Loucy (cell line): ENCODE measurements at regions not wholly inside any gene's neighbourhood (a gene's known extent, or its start where the extent isn't known, plus 50 kb on each side); places are given as distances from the start of the nearest gene placed in this dataset.

Source experiments
- H2AFZ ChIP-seq: fragments of 200-600 bp; sonication (generic); 2 replicates; pipeline ENCODE4 v1.6.0; 2016; ENCODE audit warnings: antibody characterized with exemption, mild to moderate bottlenecking, low read length, moderate library complexity
- H3F3A ChIP-seq: fragments of 200-600 bp; 2 replicates; pipeline ENCODE4 v1.6.0; 2016; ENCODE audit warnings: antibody characterized with exemption, low read depth, mild to moderate bottlenecking
- H3K27me3 ChIP-seq: fragments of 200-600 bp; sonication (generic); 2 replicates; pipeline ENCODE4 v1.6.1; 2014; ENCODE audit warnings: low read length, mild to moderate bottlenecking; ENCODE audit not compliant: insufficient read depth, poor library complexity, severe bottlenecking
- H3K36me3 ChIP-seq: fragments of 200-600 bp; sonication (generic); 2 replicates; pipeline ENCODE4 v1.6.1; 2016; ENCODE audit warnings: low read length; ENCODE audit not compliant: insufficient read depth
- H3K4me1 ChIP-seq: fragments of 200-600 bp; sonication (generic); 2 replicates; pipeline ENCODE4 v1.5.1; 2014; ENCODE audit warnings: low read length, mild to moderate bottlenecking; ENCODE audit not compliant: insufficient read depth, poor library complexity, severe bottlenecking
- H3K4me2 ChIP-seq: fragments of 200-600 bp; sonication (generic); 2 replicates; pipeline ENCODE4 v1.6.0; 2014; ENCODE audit warnings: antibody characterized with exemption, low read length, low read depth, mild to moderate bottlenecking; ENCODE audit not compliant: poor library complexity, severe bottlenecking
- H3K4me3 ChIP-seq: fragments of 200-600 bp; sonication (generic); 2 replicates; pipeline ENCODE4 v1.5.1; 2014; ENCODE audit warnings: low read length, mild to moderate bottlenecking, mixed read lengths; ENCODE audit not compliant: poor library complexity, severe bottlenecking
- H3K79me2 ChIP-seq: fragments of 200-600 bp; sonication (generic); 2 replicates; pipeline ENCODE4 v1.6.1; 2014; ENCODE audit warnings: low read length; ENCODE audit not compliant: insufficient read depth
- H3K9ac ChIP-seq: fragments of 200-600 bp; sonication (generic); 2 replicates; pipeline ENCODE4 v1.6.0; 2014; ENCODE audit warnings: mild to moderate bottlenecking, low read depth, low read length, moderate library complexity; ENCODE audit not compliant: poor library complexity, severe bottlenecking
- H3K9me2 ChIP-seq: fragments of 200-600 bp; sonication (generic); replicated peaks from 2 replicates; pipeline ENCODE4 v1.6.1; 2016; ENCODE audit warnings: low read depth, low read length, mixed read lengths
- H3K9me3 ChIP-seq: fragments of 200-600 bp; sonication (generic); 2 replicates; pipeline ENCODE4 v1.6.1; 2014; ENCODE audit warnings: mild to moderate bottlenecking, antibody characterized with exemption, low read length, low read depth; ENCODE audit not compliant: insufficient read depth
- H4K20me1 ChIP-seq: fragments of 200-600 bp; sonication (generic); 2 replicates; pipeline ENCODE4 v1.6.0; 2014; ENCODE audit warnings: antibody characterized with exemption, low read length, mild to moderate bottlenecking; ENCODE audit not compliant: insufficient read depth, poor library complexity, severe bottlenecking
- CTCF ChIP-seq: fragments of 200-600 bp; sonication (generic); conservative IDR thresholded peaks from 2 replicates; pipeline ENCODE4 v1.5.1; 2014; ENCODE audit warnings: mild to moderate bottlenecking, antibody characterized with exemption, low read length
- EZH2phosphoT487 ChIP-seq: fragments of 200-600 bp; IDR thresholded peaks from 2 replicates; pipeline ENCODE4 v1.6.1; 2018; ENCODE audit warnings: antibody characterized with exemption, mild to moderate bottlenecking, moderate library complexity, borderline replicate concordance

GRCh38 chr10:8246548-8246947 lies 192.1 kb downstream of the GATA3 start:
- Histone ChIP-seq H4K20me1 (no peaks in the 10 kb centered on the region), H3K79me2 (no peaks in the 10 kb centered on the region), H3K4me2 (peak overlapping the region; percentile 79), H3K27me3 (no peaks in the 10 kb centered on the region), H3K4me3 (peak overlapping the region; percentile 69), H3F3A (peaks cover 13% of the 10 kb centered on the region), H3K9me3 (peaks cover 12% of the 10 kb centered on the region; the same call in 1 of the 2 replicates), H3K9ac (no peak overlapping the region), H3K36me3 (no peaks in the 10 kb centered on the region), H3K9me2 (no peaks in the 10 kb centered on the region), H2AFZ (no peak overlapping the region), H3K4me1 (peaks cover 49% of the 10 kb centered on the region)
- TF ChIP-seq CTCF (no peak), EZH2phosphoT487 (no peak)

GRCh38 chr10:8247191-8247590 lies 192.7 kb downstream of the GATA3 start:
- H3K9me2 ChIP-seq: no peaks in the 10 kb centered on the region
- TF ChIP-seq CTCF (no peak), EZH2phosphoT487 (no peak)

DNA sequence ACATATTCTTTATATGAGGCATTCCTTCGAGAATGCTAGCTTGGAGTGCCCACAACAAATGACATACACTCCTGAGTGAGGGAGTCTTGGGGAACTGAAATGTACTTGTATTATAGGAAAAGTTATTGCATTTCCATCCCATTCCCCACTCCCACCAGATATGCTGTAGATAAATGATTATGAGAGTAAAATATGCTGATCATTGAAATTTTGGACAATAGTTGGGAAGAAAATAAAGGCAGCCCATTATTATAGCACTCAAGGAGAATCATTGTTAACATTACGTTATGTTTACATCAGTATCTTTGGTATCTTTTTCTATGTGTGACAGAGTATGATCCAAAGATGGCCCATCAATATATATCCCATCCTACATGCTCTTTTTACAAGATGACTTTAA lies 194.4 kb downstream of the GATA3 start:
- H3K4me2 ChIP-seq: no peak overlapping the region
- peaks cover 12% of the 10 kb centered on the region; the same call in 1 of the 2 replicates for H3K9me3 ChIP-seq
- H3K36me3 ChIP-seq: no peaks in the 10 kb centered on the region
- H3K9me2 ChIP-seq: no peaks in the 10 kb centered on the region
- peaks cover 13% of the 10 kb centered on the region for H3F3A ChIP-seq
- H2AFZ ChIP-seq: no peak overlapping the region
- peaks cover 33% of the 10 kb centered on the region for H3K4me1 ChIP-seq
- TF ChIP-seq CTCF: no peak
- no peak for TF ChIP-seq EZH2phosphoT487
- H3K79me2 ChIP-seq: no peaks in the 10 kb centered on the region
- H3K9ac ChIP-seq: no peak overlapping the region
- no peak overlapping the region for H3K4me3 ChIP-seq
- no peaks in the 10 kb centered on the region for H3K27me3 ChIP-seq
- H4K20me1 ChIP-seq: no peaks in the 10 kb centered on the region

More at GRCh38 chr10:8247191-8247590, 192.7 kb downstream of the GATA3 start:
- peaks cover 12% of the 10 kb centered on the region; the same call in 1 of the 2 replicates for H3K9me3 ChIP-seq
- peaks cover 13% of the 10 kb centered on the region for H3F3A ChIP-seq
- no peak overlapping the region for H3K9ac ChIP-seq
- no peaks in the 10 kb centered on the region for H3K79me2 ChIP-seq
- no peaks in the 10 kb centered on the region for H4K20me1 ChIP-seq
- no peak overlapping the region for H3K4me2 ChIP-seq
- no peak overlapping the region for H3K4me3 ChIP-seq
- H3K4me1 ChIP-seq: peaks cover 46% of the 10 kb centered on the region
- no peaks in the 10 kb centered on the region for H3K27me3 ChIP-seq
- no peak overlapping the region for H2AFZ ChIP-seq
- no peaks in the 10 kb centered on the region for H3K36me3 ChIP-seq
